GM23338 (cell line): ENCODE measurements at regions not wholly inside any gene's neighbourhood (a gene's known extent, or its start where the extent isn't known, plus 50 kb on each side); places are given as distances from the start of the nearest gene placed in this dataset.

Source experiments
- ATAC-seq: fragments of 200-7000 bp; cut with Tn5 transposase; 3 replicates; pipeline ENCODE4 v1.9.1; 2020
- DNase-seq: peaks from one replicate; pipeline ENCODE4 v3.0.0-alpha.2; 2015; ENCODE audit warnings: low spot score
- H2AFZ ChIP-seq: fragments of 200-600 bp; sonication (generic); 2 replicates; pipeline ENCODE4 v1.8.0; 2016; ENCODE audit warnings: antibody characterized with exemption, mild to moderate bottlenecking, moderate library complexity
- H3F3A ChIP-seq: fragments of 200-600 bp; sonication (generic); replicated peaks from 2 replicates; pipeline ENCODE4 v1.8.0; 2017; ENCODE audit warnings: antibody characterized with exemption, mixed run types, low read depth
- H3K27ac ChIP-seq: fragments of 200-600 bp; sonication (generic); 2 replicates; pipeline ENCODE4 v1.6.1; 2016; ENCODE audit warnings: low read depth
- H3K27me3 ChIP-seq: fragments of 200-600 bp; sonication (generic); 2 replicates; pipeline ENCODE4 v1.8.0; 2016; ENCODE audit warnings: mild to moderate bottlenecking, mixed run types, moderate library complexity; ENCODE audit not compliant: insufficient read depth
- H3K36me3 ChIP-seq: fragments of 200-600 bp; sonication (generic); 2 replicates; pipeline ENCODE4 v1.8.0; 2016; ENCODE audit warnings: mild to moderate bottlenecking; ENCODE audit not compliant: insufficient read depth
- H3K4me1 ChIP-seq: fragments of 200-600 bp; sonication (generic); 2 replicates; pipeline ENCODE4 v1.8.0; 2016; ENCODE audit warnings: mild to moderate bottlenecking, moderate library complexity; ENCODE audit not compliant: insufficient read depth
- H3K4me2 ChIP-seq: fragments of 200-600 bp; sonication (generic); 2 replicates; pipeline ENCODE4 v1.7.1; 2017; ENCODE audit warnings: mixed run types
- H3K4me3 ChIP-seq: fragments of 200-600 bp; sonication (generic); 2 replicates; pipeline ENCODE4 v1.6.1; 2016; ENCODE audit warnings: mixed run types
- H3K79me2 ChIP-seq: fragments of 200-600 bp; sonication (generic); replicated peaks from 2 replicates; pipeline ENCODE4 v1.8.0; 2017; ENCODE audit warnings: mild to moderate bottlenecking; ENCODE audit not compliant: insufficient read depth
- H3K9me2 ChIP-seq: fragments of 200-600 bp; sonication (generic); 2 replicates; pipeline ENCODE4 v1.8.0; 2017; ENCODE audit not compliant: insufficient read depth
- H4K20me1 ChIP-seq: fragments of 200-600 bp; sonication (generic); replicated peaks from 2 replicates; pipeline ENCODE4 v1.8.0; 2017; ENCODE audit warnings: mild to moderate bottlenecking; ENCODE audit not compliant: insufficient read depth
- H3K27ac Mint-ChIP-seq: 2 replicates; pipeline ENCODE4 v1.8.0; 2020; ENCODE audit warnings: inconsistent platforms, mild to moderate bottlenecking, moderate library complexity, mixed read lengths
- H3K27me3 Mint-ChIP-seq: 3 replicates; pipeline ENCODE4 v1.8.0; 2022; ENCODE audit warnings: low read depth, mild to moderate bottlenecking, moderate library complexity, mixed read lengths, inconsistent platforms; ENCODE audit not compliant: insufficient read depth, poor library complexity
- H3K36me3 Mint-ChIP-seq: 3 replicates; pipeline ENCODE4 v1.8.0; 2021; ENCODE audit warnings: low read depth, mild to moderate bottlenecking, inconsistent platforms, moderate library complexity, mixed read lengths
- H3K4me1 Mint-ChIP-seq: 3 replicates; pipeline ENCODE4 v1.8.0; 2020; ENCODE audit warnings: mild to moderate bottlenecking, inconsistent platforms, mixed read lengths
- H3K4me3 Mint-ChIP-seq: 3 replicates; pipeline ENCODE4 v1.8.0; 2021; ENCODE audit warnings: moderate library complexity, mild to moderate bottlenecking, inconsistent platforms, mixed read lengths
- H3K9me3 Mint-ChIP-seq: 3 replicates; pipeline ENCODE4 v1.8.0; 2020; ENCODE audit warnings: moderate library complexity, mild to moderate bottlenecking, inconsistent platforms, mixed read lengths
- EZH2 ChIP-seq: fragments of 200-600 bp; sonication (generic); IDR thresholded peaks from one replicate; pipeline ENCODE4 v1.8.0; 2017; ENCODE audit warnings: antibody characterized with exemption, mild to moderate bottlenecking, low read depth; ENCODE audit not compliant: unreplicated experiment
- EZH2phosphoT487 ChIP-seq: fragments of 200-600 bp; sonication (generic); IDR thresholded peaks from one replicate; pipeline ENCODE4 v1.8.1; 2018; ENCODE audit warnings: antibody characterized with exemption; ENCODE audit not compliant: unreplicated experiment
- JUNB ChIP-seq: IDR thresholded peaks from one replicate; pipeline ENCODE4 v1.6.1; 2016; ENCODE audit warnings: antibody characterized with exemption; ENCODE audit not compliant: unreplicated experiment
- NANOG ChIP-seq: IDR thresholded peaks from 2 replicates; pipeline ENCODE4 v1.6.1; 2016; ENCODE audit warnings: antibody characterized with exemption, borderline replicate concordance
- ZNF114 ChIP-seq: fragments of 250-450 bp; sonication (Bioruptor Pico); IDR thresholded peaks from 2 replicates; pipeline ENCODE4 v1.5.0; 2020; ENCODE audit warnings: mild to moderate bottlenecking, moderate library complexity
- TF ChIP-seq, protein P1 (sequence below): IDR thresholded peaks from 2 replicates; pipeline ENCODE4 v1.6.1; 2016; ENCODE audit warnings: antibody characterized with exemption
- TF ChIP-seq, protein P2 (sequence below): fragments of 250-450 bp; sonication (Bioruptor Pico); IDR thresholded peaks from 2 replicates; pipeline ENCODE4 v1.5.0; 2020; ENCODE audit warnings: mild to moderate bottlenecking, moderate library complexity

DNA sequence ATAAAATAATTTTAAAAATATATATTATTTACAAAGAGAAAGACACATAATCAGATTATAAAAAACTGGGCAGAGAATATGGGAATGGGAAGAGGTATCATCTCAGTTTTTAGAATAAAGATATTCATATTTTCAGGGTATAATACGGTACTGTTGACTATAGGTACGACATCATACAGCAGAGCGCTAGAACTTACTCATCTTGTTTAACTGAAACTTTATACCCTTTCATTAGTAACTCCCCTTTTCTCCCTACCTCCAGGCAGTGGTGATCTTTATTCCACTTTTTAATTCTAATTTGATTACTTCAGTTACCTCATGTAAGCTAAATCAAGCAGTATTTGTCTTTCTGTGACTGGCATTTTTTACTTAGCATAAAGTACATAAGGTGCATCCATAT, 742.1 kb downstream of the MTRR start:
- H3K27ac Mint-ChIP-seq = no peak overlapping the region

More for the DNA sequence above, 742.1 kb downstream of the MTRR start:
- H3K27me3 Mint-ChIP-seq = no peaks in the 10 kb centered on the region
- no peaks in the 10 kb centered on the region for H3K9me3 Mint-ChIP-seq
- no peak overlapping the region for H3K4me2 ChIP-seq
- H3K4me3 Mint-ChIP-seq = no peak overlapping the region
- peaks cover 10% of the 10 kb centered on the region for H3K4me1 Mint-ChIP-seq
- H3F3A ChIP-seq = no peaks in the 10 kb centered on the region
- H3K4me1 ChIP-seq = peaks cover 8% of the 10 kb centered on the region; the same call in 1 of the 2 replicates
- no peaks in the 10 kb centered on the region for H3K36me3 ChIP-seq
- no peak for ATAC-seq
- H3K36me3 Mint-ChIP-seq = no peaks in the 10 kb centered on the region
- no peak for DNase-seq
- no peaks in the 10 kb centered on the region for H3K79me2 ChIP-seq
- H3K9me2 ChIP-seq = 0 out of 2 replicates have a peak, but pooled peaks cover 5% of the 10 kb centered on the region
- TF ChIP-seq NANOG = no peak
- no peak for TF ChIP-seq ZNF114
- no peak for TF ChIP-seq EZH2
- TF ChIP-seq, protein P1, sequence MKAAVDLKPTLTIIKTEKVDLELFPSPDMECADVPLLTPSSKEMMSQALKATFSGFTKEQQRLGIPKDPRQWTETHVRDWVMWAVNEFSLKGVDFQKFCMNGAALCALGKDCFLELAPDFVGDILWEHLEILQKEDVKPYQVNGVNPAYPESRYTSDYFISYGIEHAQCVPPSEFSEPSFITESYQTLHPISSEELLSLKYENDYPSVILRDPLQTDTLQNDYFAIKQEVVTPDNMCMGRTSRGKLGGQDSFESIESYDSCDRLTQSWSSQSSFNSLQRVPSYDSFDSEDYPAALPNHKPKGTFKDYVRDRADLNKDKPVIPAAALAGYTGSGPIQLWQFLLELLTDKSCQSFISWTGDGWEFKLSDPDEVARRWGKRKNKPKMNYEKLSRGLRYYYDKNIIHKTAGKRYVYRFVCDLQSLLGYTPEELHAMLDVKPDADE = no peak
- no peak for TF ChIP-seq JUNB
- no peak for TF ChIP-seq EZH2phosphoT487
- TF ChIP-seq, protein P2, sequence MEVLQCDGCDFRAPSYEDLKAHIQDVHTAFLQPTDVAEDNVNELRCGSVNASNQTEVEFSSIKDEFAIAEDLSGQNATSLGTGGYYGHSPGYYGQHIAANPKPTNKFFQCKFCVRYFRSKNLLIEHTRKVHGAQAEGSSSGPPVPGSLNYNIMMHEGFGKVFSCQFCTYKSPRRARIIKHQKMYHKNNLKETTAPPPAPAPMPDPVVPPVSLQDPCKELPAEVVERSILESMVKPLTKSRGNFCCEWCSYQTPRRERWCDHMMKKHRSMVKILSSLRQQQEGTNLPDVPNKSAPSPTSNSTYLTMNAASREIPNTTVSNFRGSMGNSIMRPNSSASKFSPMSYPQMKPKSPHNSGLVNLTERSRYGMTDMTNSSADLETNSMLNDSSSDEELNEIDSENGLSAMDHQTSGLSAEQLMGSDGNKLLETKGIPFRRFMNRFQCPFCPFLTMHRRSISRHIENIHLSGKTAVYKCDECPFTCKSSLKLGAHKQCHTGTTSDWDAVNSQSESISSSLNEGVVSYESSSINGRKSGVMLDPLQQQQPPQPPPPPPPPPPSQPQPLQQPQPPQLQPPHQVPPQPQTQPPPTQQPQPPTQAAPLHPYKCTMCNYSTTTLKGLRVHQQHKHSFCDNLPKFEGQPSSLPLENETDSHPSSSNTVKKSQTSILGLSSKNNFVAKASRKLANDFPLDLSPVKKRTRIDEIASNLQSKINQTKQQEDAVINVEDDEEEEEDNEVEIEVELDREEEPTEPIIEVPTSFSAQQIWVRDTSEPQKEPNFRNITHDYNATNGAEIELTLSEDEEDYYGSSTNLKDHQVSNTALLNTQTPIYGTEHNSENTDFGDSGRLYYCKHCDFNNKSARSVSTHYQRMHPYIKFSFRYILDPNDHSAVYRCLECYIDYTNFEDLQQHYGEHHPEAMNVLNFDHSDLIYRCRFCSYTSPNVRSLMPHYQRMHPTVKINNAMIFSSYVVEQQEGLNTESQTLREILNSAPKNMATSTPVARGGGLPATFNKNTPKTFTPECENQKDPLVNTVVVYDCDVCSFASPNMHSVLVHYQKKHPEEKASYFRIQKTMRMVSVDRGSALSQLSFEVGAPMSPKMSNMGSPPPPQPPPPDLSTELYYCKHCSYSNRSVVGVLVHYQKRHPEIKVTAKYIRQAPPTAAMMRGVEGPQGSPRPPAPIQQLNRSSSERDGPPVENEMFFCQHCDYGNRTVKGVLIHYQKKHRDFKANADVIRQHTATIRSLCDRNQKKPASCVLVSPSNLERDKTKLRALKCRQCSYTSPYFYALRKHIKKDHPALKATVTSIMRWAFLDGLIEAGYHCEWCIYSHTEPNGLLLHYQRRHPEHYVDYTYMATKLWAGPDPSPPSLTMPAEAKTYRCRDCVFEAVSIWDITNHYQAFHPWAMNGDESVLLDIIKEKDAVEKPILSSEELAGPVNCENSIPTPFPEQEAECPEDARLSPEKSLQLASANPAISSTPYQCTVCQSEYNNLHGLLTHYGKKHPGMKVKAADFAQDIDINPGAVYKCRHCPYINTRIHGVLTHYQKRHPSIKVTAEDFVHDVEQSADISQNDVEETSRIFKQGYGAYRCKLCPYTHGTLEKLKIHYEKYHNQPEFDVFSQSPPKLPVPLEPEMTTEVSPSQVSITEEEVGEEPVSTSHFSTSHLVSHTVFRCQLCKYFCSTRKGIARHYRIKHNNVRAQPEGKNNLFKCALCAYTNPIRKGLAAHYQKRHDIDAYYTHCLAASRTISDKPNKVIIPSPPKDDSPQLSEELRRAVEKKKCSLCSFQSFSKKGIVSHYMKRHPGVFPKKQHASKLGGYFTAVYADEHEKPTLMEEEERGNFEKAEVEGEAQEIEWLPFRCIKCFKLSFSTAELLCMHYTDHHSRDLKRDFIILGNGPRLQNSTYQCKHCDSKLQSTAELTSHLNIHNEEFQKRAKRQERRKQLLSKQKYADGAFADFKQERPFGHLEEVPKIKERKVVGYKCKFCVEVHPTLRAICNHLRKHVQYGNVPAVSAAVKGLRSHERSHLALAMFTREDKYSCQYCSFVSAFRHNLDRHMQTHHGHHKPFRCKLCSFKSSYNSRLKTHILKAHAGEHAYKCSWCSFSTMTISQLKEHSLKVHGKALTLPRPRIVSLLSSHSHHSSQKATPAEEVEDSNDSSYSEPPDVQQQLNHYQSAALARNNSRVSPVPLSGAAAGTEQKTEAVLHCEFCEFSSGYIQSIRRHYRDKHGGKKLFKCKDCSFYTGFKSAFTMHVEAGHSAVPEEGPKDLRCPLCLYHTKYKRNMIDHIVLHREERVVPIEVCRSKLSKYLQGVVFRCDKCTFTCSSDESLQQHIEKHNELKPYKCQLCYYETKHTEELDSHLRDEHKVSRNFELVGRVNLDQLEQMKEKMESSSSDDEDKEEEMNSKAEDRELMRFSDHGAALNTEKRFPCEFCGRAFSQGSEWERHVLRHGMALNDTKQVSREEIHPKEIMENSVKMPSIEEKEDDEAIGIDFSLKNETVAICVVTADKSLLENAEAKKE = no peak
- no peak overlapping the region for H3K4me3 ChIP-seq
- no peak overlapping the region for H3K27ac ChIP-seq
- H3K27me3 ChIP-seq = no peaks in the 10 kb centered on the region
- no peak overlapping the region for H2AFZ ChIP-seq
- no peaks in the 10 kb centered on the region for H4K20me1 ChIP-seq
